Peyer's patch (tissue), 4 donors: ENCODE measurements at regions not wholly inside any gene's neighbourhood (a gene's known extent, or its start where the extent isn't known, plus 50 kb on each side); places are given as distances from the start of the nearest gene placed in this dataset.

Experiments
- DNase-seq, 3 donors: peaks; one replicate each; pipeline ENCODE4 v3.0.0-alpha.2; 2017 to 2019
- H3K27ac ChIP-seq, 4 donors: fragments of 200-600 bp; sonication (generic); one replicate each; pipeline ENCODE4 v1.5.1; 2016 to 2019
- H3K27me3 ChIP-seq, 2 donors: fragments of 200-600 bp; sonication (generic); one replicate each; pipeline ENCODE4 v1.5.1; 2019
- H3K36me3 ChIP-seq, 3 donors: fragments of 200-600 bp; sonication (generic); one replicate each; pipeline ENCODE4 v1.5.1; 2016 to 2019
- H3K4me1 ChIP-seq, 4 donors: fragments of 200-600 bp; sonication (generic); one replicate each; pipeline ENCODE4 v1.5.1; 2016 to 2019
- H3K4me3 ChIP-seq, 4 donors: fragments of 200-600 bp; sonication (generic); 1 replicate in 3 of 4; 2 replicates in 1 of 4; pipeline ENCODE4 v1.5.1; 2016 to 2019; ENCODE audit warnings: mild to moderate bottlenecking in 1 of 4
- H3K9me3 ChIP-seq, 4 donors: fragments of 200-600 bp; sonication (generic); one replicate each; pipeline ENCODE4 v1.5.1; 2016 to 2019; ENCODE audit warnings: mild to moderate bottlenecking in 1 of 4
- POLR2A ChIP-seq, 2 donors: fragments of 450-650 bp; IDR thresholded peaks; one replicate each; pipeline ENCODE4 v1.5.1; 2017; ENCODE audit warnings: antibody characterized with exemption in 2 of 2, mild to moderate bottlenecking in 2 of 2, moderate library complexity in 2 of 2
- TF ChIP-seq, protein P1 (sequence below), 6 experiments: fragments of 450-650 bp in 4 of 6; fragments of 200-600 bp in 2 of 6; sonication (generic) in 1 of 6; IDR thresholded peaks; one replicate each; pipeline ENCODE4 v1.5.1; 2017 to 2019; ENCODE audit warnings: antibody characterized with exemption in 6 of 6, mild to moderate bottlenecking in 3 of 6, moderate library complexity in 1 of 6

DNA sequence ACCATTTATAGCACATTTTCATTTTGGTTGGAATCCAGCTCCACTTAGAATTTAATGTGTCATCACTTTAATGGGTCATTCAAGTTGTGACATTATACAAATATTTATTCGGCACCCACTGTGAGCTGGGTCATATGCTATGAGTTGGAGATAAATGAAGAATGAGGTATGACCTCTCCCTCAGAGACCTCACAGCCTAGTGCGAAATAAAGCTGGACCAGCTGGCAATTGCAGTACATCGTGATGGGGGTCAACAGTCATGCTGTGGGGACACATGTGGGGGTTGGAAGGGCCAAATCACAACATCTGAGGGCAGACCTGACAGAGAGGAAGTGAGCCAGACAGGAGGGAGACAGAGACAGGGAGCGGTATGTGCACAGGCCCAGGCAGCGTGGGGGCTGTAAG lies 175.4 kb downstream of the MAIP1 start:
- Histone ChIP-seq H3K27me3 (no peaks in the 10 kb centered on the region), H3K9me3 (no peaks in the 10 kb centered on the region), H3K4me1 (peaks cover 0 to 11% (median 5%) of the 10 kb centered on the region in 4 donors), H3K4me3 (no peak overlapping the region), H3K27ac (no peak overlapping the region), H3K36me3 (no peaks in the 10 kb centered on the region)
- no peak for TF ChIP-seq POLR2A (IDR thresholded peaks at IDR 0.05)
- no peak for DNase-seq

DNA sequence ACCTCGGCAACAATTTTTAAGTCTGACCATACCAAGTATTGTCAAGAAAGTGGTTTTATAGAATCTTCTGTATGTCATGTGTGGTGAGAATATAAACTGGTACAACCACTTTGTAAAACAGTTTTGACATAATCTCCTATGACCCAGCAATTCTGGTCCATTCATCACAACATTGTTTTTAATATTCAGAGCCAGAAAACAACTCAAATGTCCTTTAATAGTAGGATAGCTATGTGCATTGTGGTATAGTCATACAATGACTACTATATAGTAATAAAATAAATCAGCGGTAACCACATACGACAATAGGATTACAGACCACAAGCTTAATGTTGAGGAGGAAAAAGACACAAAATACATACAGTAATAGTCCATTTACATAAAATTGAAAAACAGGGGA lies 175.2 kb upstream of the SPATS2L start:
- no peak overlapping the region for H3K27ac ChIP-seq
- no peaks in the 10 kb centered on the region for H3K27me3 ChIP-seq
- DNase-seq = no peak
- H3K36me3 ChIP-seq = no peaks in the 10 kb centered on the region
- H3K4me1 ChIP-seq = peaks cover 0 to 7% (median 1%) of the 10 kb centered on the region in 4 donors
- no peak overlapping the region for H3K4me3 ChIP-seq
- TF ChIP-seq, protein P1, sequence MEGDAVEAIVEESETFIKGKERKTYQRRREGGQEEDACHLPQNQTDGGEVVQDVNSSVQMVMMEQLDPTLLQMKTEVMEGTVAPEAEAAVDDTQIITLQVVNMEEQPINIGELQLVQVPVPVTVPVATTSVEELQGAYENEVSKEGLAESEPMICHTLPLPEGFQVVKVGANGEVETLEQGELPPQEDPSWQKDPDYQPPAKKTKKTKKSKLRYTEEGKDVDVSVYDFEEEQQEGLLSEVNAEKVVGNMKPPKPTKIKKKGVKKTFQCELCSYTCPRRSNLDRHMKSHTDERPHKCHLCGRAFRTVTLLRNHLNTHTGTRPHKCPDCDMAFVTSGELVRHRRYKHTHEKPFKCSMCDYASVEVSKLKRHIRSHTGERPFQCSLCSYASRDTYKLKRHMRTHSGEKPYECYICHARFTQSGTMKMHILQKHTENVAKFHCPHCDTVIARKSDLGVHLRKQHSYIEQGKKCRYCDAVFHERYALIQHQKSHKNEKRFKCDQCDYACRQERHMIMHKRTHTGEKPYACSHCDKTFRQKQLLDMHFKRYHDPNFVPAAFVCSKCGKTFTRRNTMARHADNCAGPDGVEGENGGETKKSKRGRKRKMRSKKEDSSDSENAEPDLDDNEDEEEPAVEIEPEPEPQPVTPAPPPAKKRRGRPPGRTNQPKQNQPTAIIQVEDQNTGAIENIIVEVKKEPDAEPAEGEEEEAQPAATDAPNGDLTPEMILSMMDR (IDR thresholded peaks at IDR 0.05) = no peak
- no peak for TF ChIP-seq POLR2A (IDR thresholded peaks at IDR 0.05)
- no peaks in the 10 kb centered on the region for H3K9me3 ChIP-seq

DNA sequence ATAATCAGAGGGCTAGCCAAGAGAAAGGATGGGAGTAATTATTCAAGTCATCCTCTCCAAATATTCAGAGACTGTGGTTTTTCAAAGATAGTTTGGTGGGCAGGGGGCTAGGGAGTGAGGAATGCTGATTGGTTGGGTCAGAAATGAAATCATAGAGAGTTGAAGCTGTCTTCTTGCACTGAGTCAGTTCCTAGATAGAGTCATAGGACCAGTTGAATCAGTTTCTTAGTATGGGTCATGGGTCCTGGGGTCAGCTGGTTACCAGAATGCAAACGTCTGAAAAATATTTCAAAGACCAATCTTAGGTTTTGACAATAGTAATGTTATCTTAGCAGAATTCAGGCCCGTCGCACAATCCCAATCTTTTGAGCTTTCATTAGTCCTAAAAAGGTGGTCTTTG lies 171.4 kb upstream of the SPATS2L start:
- DNase-seq = no peak
- Histone ChIP-seq H3K27ac (no peak overlapping the region), H3K4me3 (no peak overlapping the region), H3K4me1 (peaks cover 0 to 3% (median 0%) of the 10 kb centered on the region in 4 donors), H3K27me3 (no peaks in the 10 kb centered on the region), H3K9me3 (no peaks in the 10 kb centered on the region), H3K36me3 (no peaks in the 10 kb centered on the region)
- no peak for TF ChIP-seq POLR2A (IDR thresholded peaks at IDR 0.05)
- TF ChIP-seq, protein P1 (IDR thresholded peaks at IDR 0.05) = no peak

DNA sequence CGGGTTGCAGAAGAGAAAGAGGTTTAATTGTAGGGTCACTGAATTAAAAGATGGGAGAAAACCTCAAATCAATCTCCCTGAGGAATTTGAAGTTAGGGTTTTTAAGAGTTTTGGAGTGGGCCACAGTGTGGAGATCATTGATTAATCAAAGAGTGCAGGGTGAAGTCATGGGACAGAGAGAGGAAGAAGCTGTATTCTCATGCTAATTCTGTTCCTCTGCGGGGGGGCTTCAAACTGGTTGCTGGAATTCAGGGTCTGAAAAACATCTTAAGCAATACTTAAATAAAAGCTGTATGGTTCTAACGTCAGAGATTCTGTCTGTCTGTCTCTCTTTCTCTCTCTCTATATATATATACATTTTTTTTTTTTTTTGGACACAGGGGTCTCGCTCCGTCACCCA lies 169.8 kb upstream of the SPATS2L start:
- no peak for TF ChIP-seq POLR2A (IDR thresholded peaks at IDR 0.05)
- TF ChIP-seq, protein P1 (IDR thresholded peaks at IDR 0.05) = no peak
- peaks cover 0 to 3% (median 0%) of the 10 kb centered on the region in 4 donors for H3K4me1 ChIP-seq

DNA sequence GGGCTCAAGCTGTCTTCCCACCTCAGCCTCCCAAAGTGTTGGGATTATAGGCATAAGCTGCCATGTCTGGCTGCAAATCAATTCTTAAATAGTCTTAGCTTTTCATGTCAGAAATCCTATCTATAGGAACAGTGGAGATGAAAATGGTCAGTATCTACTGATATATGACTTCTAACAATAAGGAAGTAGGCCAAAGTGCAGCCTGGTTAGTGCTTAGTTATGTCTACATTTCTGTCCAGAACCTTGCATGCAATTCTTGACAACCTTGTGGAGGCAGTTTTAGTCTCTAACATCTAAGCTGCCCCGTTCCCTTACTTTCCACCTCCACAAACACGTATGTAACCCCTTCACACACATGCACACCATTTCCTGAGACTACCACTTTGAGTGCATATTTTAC lies 169.2 kb upstream of the SPATS2L start:
- no peaks in the 10 kb centered on the region for H3K9me3 ChIP-seq
- no peak overlapping the region for H3K4me3 ChIP-seq
- no peaks in the 10 kb centered on the region for H3K27me3 ChIP-seq
- no peak for TF ChIP-seq POLR2A (IDR thresholded peaks at IDR 0.05)
- TF ChIP-seq, protein P1 (IDR thresholded peaks at IDR 0.05) = no peak
- H3K27ac ChIP-seq = no peak overlapping the region
- H3K4me1 ChIP-seq = peaks cover 0 to 3% (median 0%) of the 10 kb centered on the region in 4 donors
- no peak for DNase-seq
- no peaks in the 10 kb centered on the region for H3K36me3 ChIP-seq

More for the DNA sequence above, 169.8 kb upstream of the SPATS2L start:
- Histone ChIP-seq H3K4me3 (no peak overlapping the region), H3K27me3 (no peaks in the 10 kb centered on the region), H3K9me3 (no peaks in the 10 kb centered on the region), H3K36me3 (no peaks in the 10 kb centered on the region), H3K27ac (no peak overlapping the region)
- DNase-seq = no peak

DNA sequence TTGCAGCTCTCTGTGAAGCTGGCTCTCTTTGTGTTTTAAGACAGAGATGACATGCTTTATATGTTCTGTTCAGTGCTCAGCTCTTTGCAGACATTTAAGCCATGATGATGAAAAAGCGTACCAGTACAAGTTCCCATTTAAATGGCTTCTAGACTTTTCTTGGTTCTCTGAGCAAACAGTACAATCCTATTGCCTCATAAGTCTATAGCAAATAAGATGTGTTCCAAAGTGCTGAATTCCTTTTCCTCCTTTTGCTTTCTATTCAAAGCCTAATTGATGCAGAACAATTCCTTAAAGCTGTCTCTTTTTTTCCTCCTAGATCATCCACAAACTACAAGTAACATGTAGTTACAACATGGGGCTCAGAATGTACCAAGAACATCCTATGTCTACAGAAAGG lies 168.8 kb upstream of the SPATS2L start:
- Histone ChIP-seq H3K27ac (no peak overlapping the region), H3K27me3 (no peaks in the 10 kb centered on the region), H3K4me1 (peaks cover 0 to 3% (median 0%) of the 10 kb centered on the region in 4 donors), H3K4me3 (no peak overlapping the region), H3K9me3 (no peaks in the 10 kb centered on the region), H3K36me3 (no peaks in the 10 kb centered on the region)
- no peak for TF ChIP-seq POLR2A (IDR thresholded peaks at IDR 0.05)
- TF ChIP-seq, protein P1 (IDR thresholded peaks at IDR 0.05) = no peak
- no peak for DNase-seq
